Activated CD8-positive, alpha-beta T cell treated with anti-CD3 and anti-CD28 coated beads for 36 hours (primary cell): ENCODE measurements at regions not wholly inside any gene's neighbourhood (a gene's known extent, or its start where the extent isn't known, plus 50 kb on each side); places are given as distances from the start of the nearest gene placed in this dataset.

Experiments
- ATAC-seq: fragments of 200-7000 bp; cut with Tn5 transposase; one replicate; pipeline ENCODE4 v1.10.0; 2021; ENCODE audit warnings: mild to moderate bottlenecking, moderate library complexity
- CTCF ChIA-PET: fragments of 350-600 bp; sonication (Branson Sonifier 250); formaldehyde crosslinking; loops from one replicate; lab custom pipeline; 2021; ENCODE audit warnings: antibody characterized with exemption; lab: Charles Lee
- POLR2A ChIA-PET: fragments of 350-600 bp; sonication (Branson Sonifier 250); formaldehyde crosslinking; loops from one replicate; lab custom pipeline; 2021; ENCODE audit warnings: antibody characterized with exemption; lab: Charles Lee
- DNase-seq: peaks from one replicate; pipeline ENCODE4 v3.0.0-alpha.2; 2020
- H3K27ac Mint-ChIP-seq: one replicate; pipeline ENCODE4 v1.8.0; 2021; ENCODE audit warnings: mild to moderate bottlenecking, mixed read lengths
- H3K27me3 Mint-ChIP-seq: one replicate; pipeline ENCODE4 v1.8.0; 2021; ENCODE audit warnings: mixed read lengths
- H3K36me3 Mint-ChIP-seq: one replicate; pipeline ENCODE4 v1.8.0; 2021; ENCODE audit warnings: low read depth, mixed read lengths
- H3K4me1 Mint-ChIP-seq: one replicate; pipeline ENCODE4 v1.8.0; 2021; ENCODE audit warnings: low read depth, mixed read lengths
- H3K4me3 Mint-ChIP-seq: one replicate; pipeline ENCODE4 v1.8.0; 2021; ENCODE audit warnings: mild to moderate bottlenecking, moderate library complexity, mixed read lengths
- H3K9me3 Mint-ChIP-seq: one replicate; pipeline ENCODE4 v1.8.0; 2021; ENCODE audit warnings: mixed read lengths
- CTCF ChIP-seq: fragments of 200-600 bp; IDR thresholded peaks from one replicate; pipeline ENCODE4 v1.8.0; 2022; ENCODE audit warnings: antibody characterized with exemption, mild to moderate bottlenecking
- intact Hi-C: fragments of 100-400 bp; cut with micrococcal nuclease; formaldehyde crosslinking; loops from one replicate; pipeline ENCODE4 v1.10.0; 2022

- Mint-ChIP-seq H3K36me3 (no peaks in the 10 kb centered on the region), H3K9me3 (peaks cover 3% of the 10 kb centered on the region), H3K4me3 (no peak overlapping the region), H3K27ac (no peak overlapping the region), H3K27me3 (peaks cover 22% of the 10 kb centered on the region), H3K4me1 (peaks cover 4% of the 10 kb centered on the region)
- no peak for TF ChIP-seq CTCF
- DNase-seq = no peak
- no peak for ATAC-seq
- intact Hi-C loops = no loop called here
- CTCF ChIA-PET = no interaction called here
- POLR2A ChIA-PET = no interaction called here
Measured at GRCh38 chr22:27148055-27148454, 490.7 kb downstream of the MIAT start.

DNA sequence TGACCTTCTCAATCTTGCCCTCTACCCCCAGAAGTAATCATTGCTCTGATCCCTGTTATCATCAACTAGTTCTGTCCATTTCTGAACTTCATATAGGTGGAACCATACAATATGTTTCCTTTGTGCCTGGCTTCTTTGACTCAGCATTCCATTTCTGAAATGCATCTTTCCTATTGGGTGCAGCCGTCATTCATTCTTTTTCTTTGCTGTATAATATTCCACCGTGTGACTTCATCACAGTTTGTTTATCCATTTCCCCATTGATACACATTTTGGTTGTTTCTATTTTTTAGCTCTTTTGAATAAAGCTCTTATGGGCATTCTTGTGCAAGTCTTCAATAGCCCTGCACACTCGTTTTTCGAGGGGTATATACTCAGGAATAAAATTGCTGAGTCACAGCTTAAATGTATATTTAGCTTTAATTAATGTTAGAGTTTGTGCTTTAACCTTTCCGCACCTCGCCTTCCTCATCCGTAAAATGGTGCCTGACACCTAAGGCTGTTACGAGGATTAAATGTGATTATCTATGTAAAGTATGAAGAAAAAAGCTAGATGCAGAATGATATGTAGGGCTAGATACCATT, 491.6 kb downstream of the MIAT start:
- DNase-seq = no peak
- intact Hi-C loops = no loop called here
- ChIA-PET POLR2A (no interaction called here), CTCF (no interaction called here)
- Mint-ChIP-seq H3K27me3 (peaks cover 28% of the 10 kb centered on the region), H3K36me3 (no peaks in the 10 kb centered on the region), H3K4me1 (peaks cover 4% of the 10 kb centered on the region), H3K27ac (no peak overlapping the region), H3K9me3 (peaks cover 3% of the 10 kb centered on the region), H3K4me3 (no peak overlapping the region)
- TF ChIP-seq CTCF = no peak
- no peak for ATAC-seq

GRCh38 chr22:27149921-27150543, 492.6 kb downstream of the MIAT start:
- Mint-ChIP-seq H3K27ac (no peak overlapping the region), H3K27me3 (peaks cover 30% of the 10 kb centered on the region)
- CTCF ChIA-PET = no interaction called here

DNA sequence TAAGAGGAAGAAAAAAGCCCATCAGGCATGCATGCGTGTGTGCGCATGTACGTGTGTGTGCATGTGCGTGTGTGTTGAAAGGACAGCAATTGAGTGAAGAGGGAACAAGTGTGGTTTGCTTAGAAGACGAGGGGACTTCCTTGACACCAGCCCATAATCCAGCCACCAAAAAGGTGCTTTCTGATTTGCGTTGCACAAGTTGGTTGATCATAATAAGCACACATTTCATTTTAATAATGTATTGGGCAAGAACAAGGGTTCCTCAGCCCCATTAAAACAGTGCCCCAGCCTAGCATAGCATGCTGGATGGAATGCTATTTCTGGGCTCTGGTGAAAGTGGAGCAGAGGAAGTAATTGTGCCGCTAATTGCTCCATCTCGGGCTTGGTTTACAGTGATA, 493.2 kb downstream of the MIAT start:
- H3K27me3 Mint-ChIP-seq = peaks cover 30% of the 10 kb centered on the region
- POLR2A ChIA-PET = interaction anchor here (0.6 kb wide), 1 partner anchor 547 kb away, joined by 3 read pairs; no protein-coding TSS in a partner anchor
- H3K36me3 Mint-ChIP-seq = no peaks in the 10 kb centered on the region
- no peak for ATAC-seq
- no peak overlapping the region for H3K27ac Mint-ChIP-seq
- TF ChIP-seq CTCF = no peak
- intact Hi-C loops = no loop called here
- no peak for DNase-seq
- peaks cover 3% of the 10 kb centered on the region for H3K9me3 Mint-ChIP-seq
- H3K4me1 Mint-ChIP-seq = peaks cover 4% of the 10 kb centered on the region
- H3K4me3 Mint-ChIP-seq = no peak overlapping the region
- CTCF ChIA-PET = no interaction called here

More at GRCh38 chr22:27149921-27150543, 492.6 kb downstream of the MIAT start:
- peaks cover 3% of the 10 kb centered on the region for H3K9me3 Mint-ChIP-seq
- no peak overlapping the region for H3K4me3 Mint-ChIP-seq
- no peaks in the 10 kb centered on the region for H3K36me3 Mint-ChIP-seq
- H3K4me1 Mint-ChIP-seq = peaks cover 4% of the 10 kb centered on the region
- no peak for DNase-seq
- intact Hi-C loops = no loop called here
- ATAC-seq = no peak
- no peak for TF ChIP-seq CTCF
- POLR2A ChIA-PET = interaction anchor here (0.6 kb wide), 1 partner anchor 547 kb away, joined by 3 read pairs; no protein-coding TSS in a partner anchor

GRCh38 chr22:27151407-27151806, 494.0 kb downstream of the MIAT start:
- ChIA-PET POLR2A (no interaction called here), CTCF (no interaction called here)
- peaks cover 32% of the 10 kb centered on the region for H3K27me3 Mint-ChIP-seq
- peaks cover 3% of the 10 kb centered on the region for H3K9me3 Mint-ChIP-seq
- peaks cover 4% of the 10 kb centered on the region for H3K4me1 Mint-ChIP-seq
- no peak overlapping the region for H3K27ac Mint-ChIP-seq
- no peak overlapping the region for H3K4me3 Mint-ChIP-seq
- H3K36me3 Mint-ChIP-seq = no peaks in the 10 kb centered on the region
- ATAC-seq (no peak), DNase-seq (no peak)
- intact Hi-C loops = no loop called here
- TF ChIP-seq CTCF = no peak
